OCI-LY1 (cell line): ENCODE measurements at regions not wholly inside any gene's neighbourhood (a gene's known extent, or its start where the extent isn't known, plus 50 kb on each side); places are given as distances from the start of the nearest gene placed in this dataset.

Source experiments
- H2AFZ ChIP-seq: fragments of 200-600 bp; sonication (generic), shearing (Covaris generic); 2 replicates; pipeline ENCODE4 v1.6.0; 2014; ENCODE audit warnings: antibody characterized with exemption, mild to moderate bottlenecking, low read length
- H3F3A ChIP-seq: fragments of 200-600 bp; sonication (generic), shearing (Covaris generic); 2 replicates; pipeline ENCODE4 v1.6.0; 2014; ENCODE audit warnings: mild to moderate bottlenecking, antibody characterized with exemption, low read length, moderate library complexity; ENCODE audit not compliant: insufficient read depth
- H3K27ac ChIP-seq: fragments of 200-600 bp; sonication (generic); 2 replicates; pipeline ENCODE4 v1.5.1; 2014; ENCODE audit warnings: low read length, mixed run types, mild to moderate bottlenecking, low read depth; ENCODE audit not compliant: poor library complexity, severe bottlenecking
- H3K27me3 ChIP-seq: fragments of 200-600 bp; sonication (generic); 2 replicates; pipeline ENCODE4 v1.6.0; 2014; ENCODE audit warnings: antibody characterized with exemption, mild to moderate bottlenecking, low read length, moderate library complexity; ENCODE audit not compliant: insufficient read depth
- H3K36me3 ChIP-seq: fragments of 200-600 bp; sonication (generic); 2 replicates; pipeline ENCODE4 v1.6.1; 2014; ENCODE audit warnings: mild to moderate bottlenecking, antibody characterized with exemption, low read length, moderate library complexity, mixed read lengths; ENCODE audit not compliant: insufficient read depth
- H3K4me1 ChIP-seq: fragments of 200-600 bp; sonication (generic); 2 replicates; pipeline ENCODE4 v1.5.1; 2014; ENCODE audit warnings: mild to moderate bottlenecking, low read length, moderate library complexity; ENCODE audit not compliant: insufficient read depth, severe bottlenecking
- H3K4me2 ChIP-seq: fragments of 200-600 bp; sonication (generic), shearing (Covaris generic); 2 replicates; pipeline ENCODE4 v1.6.1; 2014; ENCODE audit warnings: low read length
- H3K4me3 ChIP-seq: fragments of 200-600 bp; sonication (generic); 2 replicates; pipeline ENCODE4 v1.5.1; 2014; ENCODE audit warnings: low read length, low read depth, mild to moderate bottlenecking, mixed read lengths; ENCODE audit not compliant: poor library complexity, severe bottlenecking
- H3K79me2 ChIP-seq: fragments of 200-600 bp; shearing (Covaris generic); 2 replicates; pipeline ENCODE4 v1.6.1; 2016; ENCODE audit warnings: mixed run types, low read length, mixed read lengths; ENCODE audit not compliant: insufficient read depth
- H3K9ac ChIP-seq: fragments of 200-600 bp; sonication (generic), shearing (Covaris generic); 2 replicates; pipeline ENCODE4 v1.6.1; 2014; ENCODE audit warnings: mild to moderate bottlenecking, low read length, mixed read lengths
- H3K9me2 ChIP-seq: fragments of 200-600 bp; sonication (generic), shearing (Covaris generic); 2 replicates; pipeline ENCODE4 v1.6.1; 2014; ENCODE audit warnings: low read depth, mild to moderate bottlenecking, low read length, mixed read lengths
- H3K9me3 ChIP-seq: fragments of 200-600 bp; shearing (Covaris generic); 2 replicates; pipeline ENCODE4 v1.6.1; 2014; ENCODE audit warnings: low read length, mixed read lengths
- H4K20me1 ChIP-seq: fragments of 200-600 bp; sonication (generic), shearing (Covaris generic); 2 replicates; pipeline ENCODE4 v1.6.0; 2016; ENCODE audit warnings: mild to moderate bottlenecking, low read length; ENCODE audit not compliant: insufficient read depth
- EZH2 ChIP-seq: fragments of 200-600 bp; sonication (generic), shearing (Covaris generic); IDR thresholded peaks from 2 replicates; pipeline ENCODE4 v1.8.0; 2017; ENCODE audit warnings: borderline replicate concordance, mixed run types, mild to moderate bottlenecking, antibody characterized with exemption, low read length, moderate library complexity, mixed read lengths
- TF ChIP-seq, protein P1 (sequence below): fragments of 200-600 bp; sonication (generic), shearing (Covaris generic); IDR thresholded peaks from 2 replicates; pipeline ENCODE4 v1.5.1; 2017; ENCODE audit warnings: mild to moderate bottlenecking, antibody characterized with exemption, low read length, moderate library complexity, mixed read lengths

- Histone ChIP-seq H3K79me2 (no peaks in the 10 kb centered on the region), H2AFZ (no peak overlapping the region), H4K20me1 (no peaks in the 10 kb centered on the region), H3K4me2 (no peak overlapping the region), H3K4me3 (no peak overlapping the region), H3K9ac (no peak overlapping the region), H3K36me3 (no peaks in the 10 kb centered on the region), H3K27ac (no peak overlapping the region), H3K9me2 (no peaks in the 10 kb centered on the region), H3K4me1 (peaks cover 7% of the 10 kb centered on the region), H3K9me3 (peaks cover 11% of the 10 kb centered on the region), H3K27me3 (no peaks in the 10 kb centered on the region; the same call in 1 of the 2 replicates), H3F3A (no peaks in the 10 kb centered on the region)
- no peak for TF ChIP-seq EZH2
- TF ChIP-seq, protein P1, sequence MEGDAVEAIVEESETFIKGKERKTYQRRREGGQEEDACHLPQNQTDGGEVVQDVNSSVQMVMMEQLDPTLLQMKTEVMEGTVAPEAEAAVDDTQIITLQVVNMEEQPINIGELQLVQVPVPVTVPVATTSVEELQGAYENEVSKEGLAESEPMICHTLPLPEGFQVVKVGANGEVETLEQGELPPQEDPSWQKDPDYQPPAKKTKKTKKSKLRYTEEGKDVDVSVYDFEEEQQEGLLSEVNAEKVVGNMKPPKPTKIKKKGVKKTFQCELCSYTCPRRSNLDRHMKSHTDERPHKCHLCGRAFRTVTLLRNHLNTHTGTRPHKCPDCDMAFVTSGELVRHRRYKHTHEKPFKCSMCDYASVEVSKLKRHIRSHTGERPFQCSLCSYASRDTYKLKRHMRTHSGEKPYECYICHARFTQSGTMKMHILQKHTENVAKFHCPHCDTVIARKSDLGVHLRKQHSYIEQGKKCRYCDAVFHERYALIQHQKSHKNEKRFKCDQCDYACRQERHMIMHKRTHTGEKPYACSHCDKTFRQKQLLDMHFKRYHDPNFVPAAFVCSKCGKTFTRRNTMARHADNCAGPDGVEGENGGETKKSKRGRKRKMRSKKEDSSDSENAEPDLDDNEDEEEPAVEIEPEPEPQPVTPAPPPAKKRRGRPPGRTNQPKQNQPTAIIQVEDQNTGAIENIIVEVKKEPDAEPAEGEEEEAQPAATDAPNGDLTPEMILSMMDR, result no peak
Observed at GRCh38 chr16:85417156-85417860, 195.8 kb upstream of the GSE1 start.

DNA sequence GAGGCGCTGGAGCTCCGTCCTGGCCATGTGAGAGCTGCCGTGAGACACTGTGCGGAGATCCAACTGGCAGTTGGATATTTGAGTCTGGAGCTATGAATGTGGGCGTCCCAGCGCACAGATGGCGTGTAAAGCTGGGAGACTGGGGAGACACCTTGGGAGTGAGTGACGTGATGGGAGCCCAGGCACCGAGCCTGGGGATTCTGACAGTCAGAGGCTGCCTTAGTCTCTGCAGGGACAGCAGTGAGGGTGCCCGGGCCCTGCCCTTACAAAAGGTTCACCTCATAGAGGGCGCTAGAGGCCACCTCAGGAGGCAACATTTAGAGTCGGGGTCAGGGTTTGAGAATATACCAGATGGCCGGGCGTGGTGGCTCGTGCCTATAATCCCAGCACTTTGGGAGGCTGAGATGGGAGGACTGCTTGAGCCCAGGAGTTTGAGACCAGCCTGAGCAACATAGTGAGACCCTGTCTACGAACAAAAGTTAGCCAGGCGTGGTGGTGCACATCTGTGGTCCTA lies 194.1 kb upstream of the GSE1 start:
- Histone ChIP-seq H3K9me3 (peaks cover 3% of the 10 kb centered on the region; the same call in 1 of the 2 replicates), H4K20me1 (no peaks in the 10 kb centered on the region), H3K79me2 (no peaks in the 10 kb centered on the region), H3K4me1 (peaks cover 7% of the 10 kb centered on the region), H3K27me3 (no peaks in the 10 kb centered on the region; the same call in 1 of the 2 replicates), H3K9ac (no peak overlapping the region), H3K9me2 (no peaks in the 10 kb centered on the region), H3K36me3 (no peaks in the 10 kb centered on the region), H3K4me3 (no peak overlapping the region), H3K4me2 (no peak overlapping the region), H2AFZ (no peak overlapping the region), H3F3A (no peaks in the 10 kb centered on the region), H3K27ac (no peak overlapping the region)
- TF ChIP-seq EZH2, result no peak
- TF ChIP-seq, protein P1, result peak; percentile 16; the same call in 1 of the 2 replicates

DNA sequence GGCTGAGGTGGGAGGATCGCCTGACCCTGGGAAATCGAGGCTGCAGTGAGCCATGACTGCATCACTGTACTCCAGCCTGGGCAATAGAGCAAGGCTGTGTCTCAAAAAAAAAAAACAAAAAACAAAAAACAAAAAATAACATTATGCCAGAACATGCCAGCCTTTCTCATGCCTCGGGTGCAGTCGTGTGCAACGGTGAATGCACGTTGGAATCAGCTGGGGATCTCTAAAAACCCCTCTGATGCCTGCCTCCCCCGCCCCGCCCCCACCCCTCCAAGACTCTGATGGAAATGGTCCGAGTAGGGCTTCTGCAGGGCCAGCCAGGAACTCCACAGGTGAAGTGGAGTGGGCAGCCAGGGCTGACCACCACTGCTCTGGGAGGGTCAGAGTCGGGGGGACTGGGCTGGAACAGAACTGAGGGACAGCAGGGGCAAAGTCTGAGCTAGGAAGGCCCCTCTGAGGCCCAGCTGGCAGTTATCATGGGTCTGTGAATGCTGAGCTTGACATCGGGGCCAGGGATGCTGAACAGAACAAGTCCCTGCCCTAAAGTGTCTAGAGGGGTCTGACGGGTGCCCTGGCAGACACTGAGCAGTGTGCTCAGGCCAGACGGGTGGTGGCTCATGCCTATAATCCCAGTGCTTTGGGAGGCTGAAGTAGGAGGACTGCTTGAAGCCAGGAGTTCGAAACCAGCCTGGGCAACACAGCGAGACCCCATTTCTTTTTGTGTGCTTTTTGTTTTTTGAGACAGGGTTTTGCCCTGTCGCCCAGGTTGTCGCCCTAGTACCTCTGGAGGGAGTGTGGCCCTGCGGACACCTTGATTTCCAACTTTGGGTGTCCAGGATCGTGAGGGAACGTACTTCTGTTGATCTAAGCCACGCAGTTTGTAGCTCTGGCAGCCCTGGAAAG lies 193.4 kb upstream of the GSE1 start:
- no peak overlapping the region for H3K9ac ChIP-seq
- no peak overlapping the region for H2AFZ ChIP-seq
- H3K4me3 ChIP-seq, result no peak overlapping the region
- no peaks in the 10 kb centered on the region for H3K36me3 ChIP-seq
- H3K79me2 ChIP-seq, result no peaks in the 10 kb centered on the region
- no peaks in the 10 kb centered on the region; the same call in 1 of the 2 replicates for H3K27me3 ChIP-seq
- H3F3A ChIP-seq, result no peaks in the 10 kb centered on the region
- no peak for TF ChIP-seq EZH2
- TF ChIP-seq, protein P1, result no peak
- H3K27ac ChIP-seq, result no peak overlapping the region
- H4K20me1 ChIP-seq, result no peaks in the 10 kb centered on the region
- no peaks in the 10 kb centered on the region for H3K9me2 ChIP-seq
- H3K9me3 ChIP-seq, result no peaks in the 10 kb centered on the region
- H3K4me1 ChIP-seq, result peaks cover 7% of the 10 kb centered on the region
- H3K4me2 ChIP-seq, result no peak overlapping the region
